ENCODE measurements at regions not wholly inside any gene's neighbourhood (a gene's known extent, or its start where the extent isn't known, plus 50 kb on each side); places are given as distances from the start of the nearest gene placed in this dataset.

- TF ChIP-seq PRDM10 (tag by site-specific recombination; IDR thresholded peaks at IDR 0.05) (no peak), ZNF623 (tag by site-specific recombination; IDR thresholded peaks at IDR 0.05) (no peak), ZNF18 (tag by site-specific recombination; IDR thresholded peaks at IDR 0.05) (no peak), REST (tag by site-specific recombination; IDR thresholded peaks at IDR 0.05) (0 out of 2 replicates have a peak, but pooled peaks have one; percentile 12), ZNF544 (tag by site-specific recombination; IDR thresholded peaks at IDR 0.05) (no peak), ZSCAN5A (tag by site-specific recombination; IDR thresholded peaks at IDR 0.05) (no peak), WT1 (tag by site-specific recombination; IDR thresholded peaks at IDR 0.05) (no peak), ZNF777 (tag by site-specific recombination; IDR thresholded peaks at IDR 0.05; ENCODE audit: borderline replicate concordance) (no peak), ZNF23 (tag by site-specific recombination; IDR thresholded peaks at IDR 0.05; ENCODE audit: borderline replicate concordance) (no peak), SP7 (tag by site-specific recombination; IDR thresholded peaks at IDR 0.05) (no peak), PRDM4 (tag by site-specific recombination; IDR thresholded peaks at IDR 0.05) (peak; percentile 60), ZNF514 (tag by site-specific recombination; IDR thresholded peaks at IDR 0.05) (no peak), ZNF335 (tag by site-specific recombination; conservative IDR thresholded peaks at IDR 0.05) (peak; percentile 62)
Observed at GRCh38 chr6:138571585-138572166, 72.4 kb upstream of the NHSL1 start (continued).

All from HEK293 (cell line).